Loucy (cell line): ENCODE measurements at regions not wholly inside any gene's neighbourhood (a gene's known extent, or its start where the extent isn't known, plus 50 kb on each side); places are given as distances from the start of the nearest gene placed in this dataset.

Experiments used
- EZH2phosphoT487 ChIP-seq: fragments of 200-600 bp; IDR thresholded peaks from 2 replicates; pipeline ENCODE4 v1.6.1; 2018; ENCODE audit warnings: antibody characterized with exemption, mild to moderate bottlenecking, moderate library complexity, borderline replicate concordance
- TF ChIP-seq, protein P1 (sequence below): fragments of 200-600 bp; sonication (generic); conservative IDR thresholded peaks from 2 replicates; pipeline ENCODE4 v1.5.1; 2014; ENCODE audit warnings: mild to moderate bottlenecking, antibody characterized with exemption, low read length

GRCh38 chr18:40415176-40415791, 1539.8 kb upstream of the PIK3C3 start:
- TF ChIP-seq, protein P1, sequence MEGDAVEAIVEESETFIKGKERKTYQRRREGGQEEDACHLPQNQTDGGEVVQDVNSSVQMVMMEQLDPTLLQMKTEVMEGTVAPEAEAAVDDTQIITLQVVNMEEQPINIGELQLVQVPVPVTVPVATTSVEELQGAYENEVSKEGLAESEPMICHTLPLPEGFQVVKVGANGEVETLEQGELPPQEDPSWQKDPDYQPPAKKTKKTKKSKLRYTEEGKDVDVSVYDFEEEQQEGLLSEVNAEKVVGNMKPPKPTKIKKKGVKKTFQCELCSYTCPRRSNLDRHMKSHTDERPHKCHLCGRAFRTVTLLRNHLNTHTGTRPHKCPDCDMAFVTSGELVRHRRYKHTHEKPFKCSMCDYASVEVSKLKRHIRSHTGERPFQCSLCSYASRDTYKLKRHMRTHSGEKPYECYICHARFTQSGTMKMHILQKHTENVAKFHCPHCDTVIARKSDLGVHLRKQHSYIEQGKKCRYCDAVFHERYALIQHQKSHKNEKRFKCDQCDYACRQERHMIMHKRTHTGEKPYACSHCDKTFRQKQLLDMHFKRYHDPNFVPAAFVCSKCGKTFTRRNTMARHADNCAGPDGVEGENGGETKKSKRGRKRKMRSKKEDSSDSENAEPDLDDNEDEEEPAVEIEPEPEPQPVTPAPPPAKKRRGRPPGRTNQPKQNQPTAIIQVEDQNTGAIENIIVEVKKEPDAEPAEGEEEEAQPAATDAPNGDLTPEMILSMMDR: no peak
- no peak for TF ChIP-seq EZH2phosphoT487
